PC-3 (cell line): ENCODE measurements at regions not wholly inside any gene's neighbourhood (a gene's known extent, or its start where the extent isn't known, plus 50 kb on each side); places are given as distances from the start of the nearest gene placed in this dataset.

Source experiments
- ATAC-seq: fragments of 200-7000 bp; cut with Tn5 transposase; 2 replicates; pipeline ENCODE4 v1.9.1; 2020; ENCODE audit warnings: mild to moderate bottlenecking, moderate library complexity
- BruUV-seq: library from RNA; stranded (reverse); fragments of 400-500 nt; replicated peaks from 2 replicates; lab custom pipeline; 2021; lab: Mats Ljungman, UMichigan
- CTCF ChIA-PET: fragments of 300-600 bp; sonication (Branson Sonifier 250); formaldehyde crosslinking; loops from one replicate; lab custom pipeline; 2022; ENCODE audit warnings: antibody characterized with exemption; lab: Charles Lee
- POLR2A ChIA-PET: fragments of 300-600 bp; sonication (Branson Sonifier 250); formaldehyde crosslinking; loops from one replicate; lab custom pipeline; 2022; ENCODE audit warnings: antibody characterized with exemption; ENCODE audit not compliant: unreplicated experiment; lab: Charles Lee
- DNase-seq: peaks from one replicate; pipeline ENCODE4 v3.0.0-alpha.2; 2015
- H2AFZ ChIP-seq: fragments of 300-600 bp; sonication (generic); 2 replicates; pipeline ENCODE4 v1.6.0; 2016; ENCODE audit warnings: antibody characterized with exemption, low read length
- H3F3A ChIP-seq: fragments of 300-600 bp; sonication (generic); one replicate; pipeline ENCODE4 v1.6.0; 2017; ENCODE audit warnings: antibody characterized with exemption, low read length, control low read depth, mild to moderate bottlenecking; ENCODE audit not compliant: unreplicated experiment
- H3K27ac ChIP-seq: fragments of 300-600 bp; sonication (generic); 2 replicates; pipeline ENCODE4 v1.5.1; 2016; ENCODE audit warnings: mild to moderate bottlenecking, low read length
- H3K27me3 ChIP-seq: fragments of 300-600 bp; sonication (generic); 2 replicates; pipeline ENCODE4 v1.6.1; 2016; ENCODE audit warnings: low read length, mixed read lengths
- H3K36me3 ChIP-seq: fragments of 300-600 bp; sonication (generic); 2 replicates; pipeline ENCODE4 v1.6.1; 2016; ENCODE audit warnings: low read depth, mixed run types, low read length, mixed read lengths
- H3K4me1 ChIP-seq: fragments of 300-600 bp; sonication (generic); 2 replicates; pipeline ENCODE4 v1.5.1; 2016; ENCODE audit warnings: low read length; ENCODE audit not compliant: insufficient read depth
- H3K4me2 ChIP-seq: fragments of 300-600 bp; sonication (generic); 2 replicates; pipeline ENCODE4 v1.6.0; 2016; ENCODE audit warnings: low read length
- H3K4me3 ChIP-seq: fragments of 300-600 bp; sonication (generic); 2 replicates; pipeline ENCODE4 v1.5.1; 2016; ENCODE audit warnings: mild to moderate bottlenecking, low read length, mixed read lengths
- H3K79me2 ChIP-seq: fragments of 300-600 bp; sonication (generic); 2 replicates; pipeline ENCODE4 v1.6.1; 2017; ENCODE audit warnings: low read length, mixed read lengths
- H3K9ac ChIP-seq: fragments of 300-600 bp; sonication (generic); 2 replicates; pipeline ENCODE4 v1.6.0; 2016; ENCODE audit warnings: mild to moderate bottlenecking, low read length
- H3K9me2 ChIP-seq: fragments of 300-600 bp; sonication (generic); replicated peaks from 2 replicates; pipeline ENCODE4 v1.6.1; 2016; ENCODE audit warnings: mixed run types, low read length, mixed read lengths
- H3K9me3 ChIP-seq: fragments of 300-600 bp; sonication (generic); 2 replicates; pipeline ENCODE4 v1.6.1; 2016; ENCODE audit warnings: low read length, mixed read lengths
- H4K20me1 ChIP-seq: fragments of 300-600 bp; sonication (generic); 2 replicates; pipeline ENCODE4 v1.6.1; 2016; ENCODE audit warnings: low read length, mixed read lengths
- CTCF ChIP-seq: fragments of 300-600 bp; sonication (generic); conservative IDR thresholded peaks from 2 replicates; pipeline ENCODE4 v1.5.1; 2017; ENCODE audit warnings: antibody characterized with exemption, low read depth, mild to moderate bottlenecking, low read length
- EZH2 ChIP-seq: fragments of 300-600 bp; sonication (generic); IDR thresholded peaks from one replicate; pipeline ENCODE4 v1.6.1; 2017; ENCODE audit warnings: antibody characterized with exemption, mild to moderate bottlenecking, low read length; ENCODE audit not compliant: unreplicated experiment
- EZH2phosphoT487 ChIP-seq: fragments of 300-600 bp; sonication (generic); IDR thresholded peaks from 2 replicates; pipeline ENCODE4 v1.6.1; 2018; ENCODE audit warnings: mild to moderate bottlenecking, antibody characterized with exemption, low read length, borderline replicate concordance
- intact Hi-C: fragments of 100-400 bp; cut with micrococcal nuclease; formaldehyde crosslinking; loops from 2 replicates; pipeline ENCODE4 v1.9.0; 2023

DNA sequence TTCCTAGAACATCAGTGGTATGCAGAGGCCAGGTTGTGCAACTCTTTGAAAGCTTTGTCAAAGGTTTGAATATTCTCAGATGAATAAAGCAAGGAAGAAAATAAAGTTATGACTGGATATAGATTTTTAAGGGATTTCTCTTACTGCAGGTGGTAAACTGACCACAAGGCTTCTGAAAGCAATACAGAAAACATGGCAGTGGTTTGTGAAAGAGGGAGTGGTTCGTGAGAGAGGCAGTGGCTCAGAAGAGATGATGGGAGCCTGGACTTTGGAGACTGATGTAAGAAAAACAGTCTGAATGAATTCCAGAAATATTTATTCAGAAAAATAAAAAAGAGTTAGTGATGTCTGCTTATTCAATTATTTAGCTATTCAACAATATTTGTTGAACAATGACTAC is 380.4 kb upstream of the CTNND2 start:
- Histone ChIP-seq H3F3A (no peaks in the 10 kb centered on the region), H3K27me3 (no peaks in the 10 kb centered on the region), H4K20me1 (no peaks in the 10 kb centered on the region), H3K4me3 (no peak overlapping the region), H3K4me2 (no peak overlapping the region), H3K9me3 (no peaks in the 10 kb centered on the region), H2AFZ (no peak overlapping the region), H3K9ac (no peak overlapping the region), H3K27ac (no peak overlapping the region), H3K79me2 (no peaks in the 10 kb centered on the region), H3K36me3 (no peaks in the 10 kb centered on the region), H3K9me2 (no peaks in the 10 kb centered on the region), H3K4me1 (no peaks in the 10 kb centered on the region)
- no peak for ATAC-seq
- BruUV-seq, result no TSS peak
- ChIA-PET CTCF (no interaction called here), POLR2A (no interaction called here)
- TF ChIP-seq EZH2 (no peak), EZH2phosphoT487 (no peak)
- no peak for DNase-seq
- intact Hi-C loops, result no loop called here

DNA sequence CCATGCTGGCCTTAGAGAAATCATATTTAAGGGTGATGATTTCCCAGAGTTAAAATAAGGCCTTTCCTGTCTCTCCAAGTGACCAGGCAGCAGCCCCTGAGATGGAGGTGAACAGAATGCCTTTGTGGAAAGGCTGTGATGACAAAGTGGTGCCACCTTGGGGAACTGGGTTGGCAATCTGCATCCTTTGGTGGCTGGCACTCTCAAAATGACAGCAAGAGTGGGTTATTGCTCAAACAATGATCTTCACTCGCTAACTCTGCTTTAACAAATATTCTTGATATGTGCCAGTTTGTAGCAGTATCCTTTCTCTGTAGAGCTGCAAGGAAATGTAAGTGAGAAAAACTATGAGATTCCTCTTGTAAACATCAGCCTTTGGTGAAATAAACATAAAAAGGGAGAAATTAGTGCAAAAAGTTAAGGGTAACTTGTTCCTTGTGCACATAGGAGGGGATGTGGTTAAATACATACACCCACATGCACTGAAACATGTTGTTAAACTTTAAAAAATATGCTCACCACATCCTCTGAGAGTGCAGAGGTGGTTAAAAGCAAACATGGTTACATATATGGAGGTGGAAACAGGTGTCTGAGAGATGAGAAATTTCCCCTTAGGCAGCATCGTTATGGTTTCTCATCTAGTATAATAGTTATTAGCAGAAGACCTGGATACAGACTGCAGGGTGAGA is 373.4 kb upstream of the CTNND2 start:
- no peak overlapping the region for H3K4me3 ChIP-seq
- H3K4me1 ChIP-seq, result no peaks in the 10 kb centered on the region
- ChIA-PET CTCF (no interaction called here), POLR2A (no interaction called here)
- ATAC-seq, result no peak
- no peaks in the 10 kb centered on the region for H3K9me2 ChIP-seq
- H3F3A ChIP-seq, result no peaks in the 10 kb centered on the region
- H2AFZ ChIP-seq, result no peak overlapping the region
- H4K20me1 ChIP-seq, result no peaks in the 10 kb centered on the region
- TF ChIP-seq EZH2, result no peak
- TF ChIP-seq CTCF, result no peak
- no peak for TF ChIP-seq EZH2phosphoT487
- no peak overlapping the region for H3K4me2 ChIP-seq
- no TSS peak for BruUV-seq
- H3K27ac ChIP-seq, result no peak overlapping the region
- no peaks in the 10 kb centered on the region for H3K79me2 ChIP-seq
- no peaks in the 10 kb centered on the region for H3K27me3 ChIP-seq
- no peak overlapping the region for H3K9ac ChIP-seq
- peak; percentile 29 for DNase-seq
- H3K36me3 ChIP-seq, result no peaks in the 10 kb centered on the region
- H3K9me3 ChIP-seq, result no peaks in the 10 kb centered on the region
- intact Hi-C loops, result no loop called here

GRCh38 chr5:12274236-12274635 is 370.0 kb upstream of the CTNND2 start:
- Histone ChIP-seq H2AFZ (no peak overlapping the region), H3F3A (no peaks in the 10 kb centered on the region), H3K27ac (no peak overlapping the region), H3K9me2 (no peaks in the 10 kb centered on the region), H3K9me3 (no peaks in the 10 kb centered on the region), H3K4me2 (no peak overlapping the region), H3K9ac (no peak overlapping the region), H3K4me1 (no peaks in the 10 kb centered on the region), H4K20me1 (no peaks in the 10 kb centered on the region), H3K36me3 (no peaks in the 10 kb centered on the region), H3K27me3 (no peaks in the 10 kb centered on the region), H3K4me3 (no peak overlapping the region), H3K79me2 (no peaks in the 10 kb centered on the region)
- CTCF ChIA-PET, result no interaction called here
- peak; percentile 35 for DNase-seq
- BruUV-seq, result no TSS peak
- POLR2A ChIA-PET, result no interaction called here
- TF ChIP-seq EZH2phosphoT487, result no peak
- no peak for TF ChIP-seq CTCF
- no peak for TF ChIP-seq EZH2
- ATAC-seq, result no peak
- intact Hi-C loops, result no loop called here
